ENCODE measurements at regions not wholly inside any gene's neighbourhood (a gene's known extent, or its start where the extent isn't known, plus 50 kb on each side); places are given as distances from the start of the nearest gene placed in this dataset.

GRCh38 chr3:34832865-34833508 lies 806.3 kb upstream of the ARPP21 start:
- DNase-seq (ENCODE audit: low read depth in 1 of 2, low spot score in 1 of 2), result no peak
- Histone ChIP-seq H3K27ac (replicated peaks) (no peak overlapping the region), H3K27me3 (ENCODE audit: insufficient read depth, poor library complexity, severe bottlenecking) (no peaks in the 10 kb centered on the region), H3K4me3 (replicated peaks; ENCODE audit: insufficient read depth, low read length) (no peak overlapping the region)
- no peak for TF ChIP-seq CTCF (IDR thresholded peaks at IDR 0.05; ENCODE audit: insufficient read depth, low read length)
- no peak for TF ChIP-seq SPI1 (IDR thresholded peaks at IDR 0.05; ENCODE audit: borderline replicate concordance, low read depth)
- no peak for TF ChIP-seq REST (IDR thresholded peaks at IDR 0.05; ENCODE audit: insufficient replicate concordance, low read depth)
- no peak for TF ChIP-seq GABPA (IDR thresholded peaks at IDR 0.05; ENCODE audit: low read depth)
- no peak for TF ChIP-seq POLR2AphosphoS5 (IDR thresholded peaks at IDR 0.05; ENCODE audit: low read depth)

DNA sequence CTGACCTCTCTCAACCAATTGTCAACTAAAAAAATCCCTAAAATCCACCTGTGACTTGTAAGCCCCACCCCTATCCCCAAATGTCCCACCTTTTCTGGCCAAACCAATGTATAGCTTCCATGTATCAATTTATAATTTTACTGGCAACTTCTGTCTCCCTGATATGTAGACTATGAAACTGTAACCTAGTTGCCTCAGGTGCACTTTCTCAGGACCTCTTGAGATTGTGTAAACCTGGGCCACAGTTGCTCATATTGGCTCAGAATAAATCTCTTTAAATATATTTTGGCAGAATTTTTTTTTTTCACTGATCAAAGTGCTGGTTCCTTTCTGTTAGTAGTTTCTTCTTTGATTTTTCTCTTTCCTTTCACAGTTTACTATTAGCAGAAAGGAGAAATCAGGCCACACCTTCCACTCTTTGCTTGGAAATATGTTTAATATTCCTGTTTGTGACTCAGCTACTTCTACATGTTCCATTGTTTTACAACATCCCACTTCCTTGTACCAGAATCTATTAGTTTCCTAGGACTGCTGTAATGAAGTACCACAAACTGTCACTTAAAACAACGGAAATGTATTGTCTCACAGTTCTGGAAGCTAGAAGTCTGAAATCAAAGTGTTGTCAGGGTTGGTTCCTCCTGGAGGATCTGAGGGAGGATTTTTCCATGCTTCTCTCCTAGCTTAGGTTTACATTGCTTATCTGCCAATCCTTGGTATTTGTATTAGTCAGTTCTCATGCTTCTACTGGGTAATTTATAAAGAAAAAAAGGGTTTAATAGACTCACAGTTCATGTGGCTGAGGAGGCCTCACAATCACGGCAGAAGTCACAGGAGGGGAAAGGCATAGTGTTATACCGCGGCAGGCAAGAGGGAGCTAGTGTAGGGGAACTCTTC lies 801.2 kb upstream of the ARPP21 start:
- DNase-seq (ENCODE audit: low read depth in 1 of 2, low spot score in 1 of 2), result no peak

More for the DNA sequence above, 801.2 kb upstream of the ARPP21 start:
- no peak overlapping the region for H3K4me3 ChIP-seq (replicated peaks; ENCODE audit: insufficient read depth, low read length)
- no peak overlapping the region for H3K27ac ChIP-seq (replicated peaks)
- TF ChIP-seq CTCF (IDR thresholded peaks at IDR 0.05; ENCODE audit: insufficient read depth, low read length) (no peak), SPI1 (IDR thresholded peaks at IDR 0.05; ENCODE audit: borderline replicate concordance, low read depth) (no peak), POLR2AphosphoS5 (IDR thresholded peaks at IDR 0.05; ENCODE audit: low read depth) (no peak), GABPA (IDR thresholded peaks at IDR 0.05; ENCODE audit: low read depth) (no peak), REST (IDR thresholded peaks at IDR 0.05; ENCODE audit: insufficient replicate concordance, low read depth) (no peak)
- H3K27me3 ChIP-seq (ENCODE audit: insufficient read depth, poor library complexity, severe bottlenecking), result no peaks in the 10 kb centered on the region

Measured in HL-60 (cell line).